Stimulated activated CD4-positive, alpha-beta T cell treated with anti-CD3 and anti-CD28 coated beads, TNF-alpha, amount 100 ng/mL, for 1 hour (primary cell): ENCODE measurements at regions not wholly inside any gene's neighbourhood (a gene's known extent, or its start where the extent isn't known, plus 50 kb on each side); places are given as distances from the start of the nearest gene placed in this dataset.
A peak's percentile ranks its signal among the peaks of the same experiment; 100 is the strongest.

Source experiments
- DNase-seq, 3 donors: peaks; one replicate each; pipeline ENCODE4 v3.0.0-alpha.2; 2020; ENCODE audit warnings: low read depth in 3 of 3, low spot score in 1 of 3

DNA sequence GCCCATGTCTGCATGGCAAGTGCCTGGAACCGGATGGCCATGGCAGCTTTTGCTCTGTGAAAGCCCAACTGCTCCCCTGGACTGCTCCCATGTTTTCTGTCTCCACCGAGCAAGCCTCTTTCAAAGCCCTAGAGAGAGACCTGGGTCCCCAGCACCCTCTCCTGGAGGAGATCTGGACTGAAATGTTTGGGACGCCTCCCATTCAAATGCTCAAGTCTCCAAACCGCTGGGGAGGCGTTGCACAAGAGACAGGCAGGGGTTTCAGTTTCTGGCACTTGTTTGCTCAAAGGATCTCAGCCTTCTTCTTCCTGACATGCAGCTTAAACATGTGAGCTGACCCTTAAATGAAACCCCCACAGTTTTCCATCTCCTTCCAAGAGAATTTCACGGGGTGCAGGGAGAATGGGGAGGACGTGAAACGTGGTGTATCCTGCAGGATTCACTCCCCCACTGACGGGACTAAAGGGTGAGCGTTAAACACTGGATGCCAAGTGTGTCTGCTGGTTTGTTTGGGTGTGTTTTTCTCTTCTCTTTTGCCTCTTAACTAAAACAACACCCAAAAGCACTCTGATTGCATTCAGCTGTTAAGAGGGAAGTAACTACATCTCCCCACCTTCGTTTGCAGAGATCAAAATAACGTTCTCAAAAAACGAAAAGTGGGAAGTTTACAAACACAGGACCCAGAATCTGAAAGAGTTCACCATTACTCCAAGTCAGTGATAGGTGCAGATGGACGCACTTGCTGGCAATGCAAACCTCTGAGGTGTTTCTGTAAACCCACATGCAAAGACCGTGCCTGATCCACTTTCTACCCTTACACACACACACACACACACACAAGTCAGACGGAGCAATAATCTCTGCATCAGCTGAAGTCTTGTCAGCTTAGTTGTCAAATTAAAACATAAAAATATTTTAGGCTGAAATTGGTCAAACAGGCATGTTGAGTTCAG lies 256.9 kb downstream of the C16orf95 start:
- no peak for DNase-seq

DNA sequence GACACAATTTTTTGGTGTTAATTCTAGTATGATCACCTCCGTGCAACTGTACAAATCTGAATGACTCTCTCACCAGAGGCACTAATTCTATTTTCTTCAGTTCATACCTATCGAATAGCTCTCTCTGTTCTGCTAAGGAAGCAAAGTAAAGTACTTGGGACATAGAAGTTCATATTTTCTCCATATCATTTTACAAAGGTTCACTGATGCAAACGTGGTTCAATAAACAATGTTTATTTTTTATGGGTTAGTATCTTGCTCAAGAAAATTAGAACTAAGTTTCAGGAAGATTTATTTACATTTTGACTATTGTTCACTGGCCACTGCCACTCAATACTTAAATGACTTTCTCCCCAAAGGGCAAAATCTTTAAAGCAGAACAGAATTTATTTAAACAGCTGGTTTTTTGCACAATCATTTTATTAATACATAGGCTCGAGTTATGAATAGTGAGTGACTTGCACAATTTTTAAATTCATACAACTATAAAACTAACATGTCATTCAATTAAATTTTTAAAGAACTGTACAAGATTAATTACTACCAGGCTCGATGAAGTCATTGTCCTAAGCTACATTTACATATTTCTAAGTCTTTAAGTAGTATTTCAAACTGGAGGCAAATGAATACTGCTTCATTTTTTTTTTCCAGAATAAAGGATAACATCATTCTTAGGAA lies 255.8 kb downstream of the C16orf95 start:
- DNase-seq = no peak

DNA sequence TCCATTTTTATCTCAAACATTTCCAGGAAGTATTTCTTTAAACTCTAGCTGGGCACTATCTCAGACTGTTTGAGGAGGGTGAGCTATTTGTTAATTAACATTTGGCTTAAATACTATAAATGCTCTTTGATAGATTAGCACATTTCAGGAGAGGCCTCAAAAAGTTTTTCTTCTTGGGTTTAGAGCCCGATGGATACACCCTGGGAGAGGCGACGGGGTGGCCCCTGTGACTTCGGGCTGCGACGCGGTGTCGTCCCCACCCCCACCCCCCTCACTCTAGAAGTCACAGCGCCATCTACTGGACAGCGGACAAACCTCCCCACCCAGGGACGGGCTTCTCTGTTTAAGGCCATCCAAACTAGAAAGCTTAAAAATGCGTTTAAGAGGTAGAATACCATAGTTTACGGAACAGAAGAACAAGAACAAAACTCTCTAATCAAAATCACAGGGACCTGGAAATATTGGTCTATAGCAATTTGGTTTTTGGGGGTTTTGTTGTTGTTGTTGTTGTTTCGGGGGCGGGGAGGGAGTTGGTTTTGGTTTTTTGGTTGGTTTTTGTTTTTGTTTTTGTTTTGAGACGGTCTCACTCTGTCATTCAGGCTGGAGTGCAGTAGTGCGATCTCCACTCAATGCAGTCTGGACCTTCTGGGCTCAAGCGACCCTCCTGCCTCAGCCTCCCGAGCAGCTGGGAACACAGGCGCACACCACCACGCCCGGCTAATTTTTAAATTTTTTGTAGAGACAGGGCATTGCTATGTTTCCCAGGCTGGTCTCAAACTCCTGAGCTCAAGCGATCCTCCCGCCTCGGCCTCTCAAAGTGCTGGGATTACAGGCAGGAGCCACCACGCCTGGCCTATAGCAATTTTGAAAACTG lies 254.4 kb downstream of the C16orf95 start:
- DNase-seq = peak in 1 of 3 donors; percentile 24

DNA sequence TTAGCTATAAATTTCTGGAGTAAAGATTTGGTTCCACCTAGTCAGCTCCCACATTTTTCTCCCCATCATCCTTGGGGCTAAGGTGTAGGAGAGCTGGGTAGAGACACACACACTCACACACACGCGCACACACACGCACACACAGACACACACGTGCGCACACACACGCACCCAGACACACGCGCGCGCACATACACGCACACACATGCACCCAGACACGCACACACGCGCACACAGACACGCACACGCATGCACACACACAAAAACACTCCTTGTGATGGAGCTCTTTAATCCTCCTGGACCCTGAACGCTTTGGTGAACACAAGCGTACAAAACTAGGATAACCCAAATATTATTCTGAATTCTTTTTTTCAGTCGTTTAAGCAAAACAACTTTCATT lies 253.6 kb downstream of the C16orf95 start:
- DNase-seq = no peak

DNA sequence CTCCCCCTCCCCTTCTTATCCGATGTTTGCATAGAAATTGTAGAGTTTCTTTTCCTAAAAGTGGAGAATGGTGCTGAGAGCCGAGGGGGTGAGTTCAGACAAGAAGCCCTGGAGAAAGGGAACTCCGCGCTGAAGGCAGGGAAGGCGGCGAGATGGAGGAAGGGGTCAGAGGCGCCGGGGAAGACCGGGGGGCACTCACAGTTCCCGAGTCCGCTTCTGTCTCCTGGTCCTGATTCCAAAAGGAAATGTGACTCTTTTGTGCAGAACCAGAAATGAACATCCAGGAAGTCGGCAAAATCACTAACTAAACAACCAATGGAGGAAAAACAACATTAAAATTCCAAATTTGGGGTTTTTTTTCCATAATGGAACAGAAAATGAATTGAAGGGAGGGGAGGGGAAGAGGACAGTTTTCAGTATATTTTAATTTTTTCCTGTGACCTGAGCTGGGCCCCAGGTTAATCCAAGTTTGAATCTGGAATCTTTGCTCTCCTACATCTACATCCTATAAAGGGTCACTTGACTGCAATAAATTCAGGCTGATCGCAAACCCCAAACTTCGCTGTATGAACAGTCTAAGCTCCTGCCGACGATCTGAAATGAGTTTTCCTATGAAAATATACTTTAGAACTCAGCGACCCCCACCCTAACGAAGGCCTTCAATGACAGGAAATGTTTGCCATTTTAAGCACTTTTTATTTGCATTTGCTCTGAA lies 252.3 kb downstream of the C16orf95 start:
- DNase-seq = no peak

DNA sequence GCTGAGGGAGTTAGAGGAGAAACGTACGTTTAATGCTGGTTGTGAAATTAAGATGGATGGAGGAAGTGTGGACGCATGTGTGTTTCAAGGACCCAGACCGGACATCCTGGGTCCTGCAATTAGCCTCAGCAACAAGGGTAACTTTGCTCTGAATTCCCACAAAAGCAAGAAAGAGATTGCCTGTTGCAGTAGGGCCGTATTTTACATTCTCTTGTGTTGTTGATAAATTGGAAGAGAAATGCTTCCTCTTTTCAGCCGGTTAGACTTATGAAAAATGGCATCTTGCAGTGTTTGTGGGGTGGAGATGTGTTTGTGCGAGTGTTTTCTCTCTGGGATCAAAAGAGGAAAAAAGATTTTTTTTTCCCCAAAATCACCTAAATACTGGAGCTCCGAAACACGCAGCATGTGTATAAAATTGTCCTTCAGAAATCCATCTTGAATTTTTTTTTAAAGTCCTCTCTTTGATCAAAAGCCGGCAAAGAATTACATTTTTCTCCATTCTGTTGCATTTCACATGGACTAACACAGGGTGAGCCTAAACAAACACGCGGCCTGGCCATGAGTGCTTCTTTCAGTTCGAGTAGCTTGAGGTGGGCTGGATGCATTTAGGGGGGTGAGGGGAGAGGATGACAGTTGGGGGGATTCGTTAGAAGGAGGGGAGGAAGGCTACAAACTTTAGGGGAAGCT lies 251.6 kb downstream of the C16orf95 start:
- no peak for DNase-seq

DNA sequence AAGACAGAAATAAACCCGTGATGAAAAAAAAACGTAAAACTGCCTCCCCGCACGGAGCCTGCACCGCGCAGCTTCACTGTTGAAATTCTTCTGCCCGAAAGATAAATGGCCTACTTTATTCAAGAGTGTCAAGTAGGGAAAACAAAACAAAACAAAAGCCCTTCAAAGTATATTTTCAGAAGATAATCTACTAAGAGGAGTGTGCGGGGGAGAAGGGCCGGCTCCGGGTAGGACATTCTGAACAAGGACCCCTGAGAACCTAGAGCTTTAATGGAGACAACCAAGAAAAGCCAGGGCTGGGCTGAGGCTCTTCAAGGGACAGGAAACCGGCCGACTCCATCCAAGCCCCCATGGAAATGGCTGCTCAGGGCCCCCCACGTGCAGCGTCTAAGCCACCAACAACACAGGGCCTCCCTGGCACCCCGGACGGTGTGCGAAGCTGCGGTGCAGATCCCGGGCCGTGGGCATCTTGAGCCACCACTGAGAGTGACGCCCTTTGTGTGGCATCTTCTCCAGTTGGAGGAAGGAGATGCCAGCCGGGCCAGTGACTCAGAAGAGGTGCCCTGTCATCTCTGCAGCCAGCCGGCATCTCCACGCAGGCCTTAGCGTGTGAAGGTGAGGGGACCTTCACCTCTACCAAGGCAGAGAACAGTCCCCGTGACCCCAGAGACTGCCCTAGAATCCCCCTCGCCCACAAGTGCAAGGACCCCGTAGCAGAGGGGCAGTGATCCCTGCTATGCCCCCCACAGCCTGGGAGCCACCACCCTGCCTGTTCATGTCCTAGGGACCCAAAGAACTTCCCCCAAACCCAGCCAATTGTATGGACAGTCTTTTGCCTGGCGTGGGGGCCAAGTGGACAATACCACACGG lies 250.8 kb downstream of the C16orf95 start:
- no peak for DNase-seq

DNA sequence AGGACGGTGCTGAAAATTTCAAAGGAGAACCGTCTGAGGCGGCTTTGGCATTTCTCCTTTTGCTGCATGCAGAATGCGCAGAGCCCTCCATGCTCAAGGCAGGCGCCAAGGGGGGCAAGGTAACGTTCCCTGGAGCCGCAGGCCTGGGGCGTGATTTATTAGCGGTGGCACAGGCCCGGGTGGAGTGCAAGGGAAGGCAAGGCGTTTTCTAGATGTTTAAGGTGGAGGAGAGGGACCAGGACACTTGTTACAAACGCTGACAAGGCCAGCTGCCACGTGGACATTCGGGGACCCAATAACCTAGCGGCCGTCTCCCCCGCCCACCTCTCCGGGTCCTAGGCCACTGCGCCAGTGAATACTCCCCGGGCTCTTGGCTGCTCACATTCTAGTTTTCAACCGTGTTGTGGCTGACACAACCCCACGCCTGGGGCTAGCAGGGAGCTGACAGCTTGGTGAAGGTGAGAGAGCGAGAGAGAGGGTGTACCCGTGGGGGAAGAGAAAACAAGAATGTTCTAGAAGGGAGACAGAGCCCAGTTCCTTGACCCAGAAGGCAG lies 250.1 kb downstream of the C16orf95 start:
- DNase-seq = no peak

DNA sequence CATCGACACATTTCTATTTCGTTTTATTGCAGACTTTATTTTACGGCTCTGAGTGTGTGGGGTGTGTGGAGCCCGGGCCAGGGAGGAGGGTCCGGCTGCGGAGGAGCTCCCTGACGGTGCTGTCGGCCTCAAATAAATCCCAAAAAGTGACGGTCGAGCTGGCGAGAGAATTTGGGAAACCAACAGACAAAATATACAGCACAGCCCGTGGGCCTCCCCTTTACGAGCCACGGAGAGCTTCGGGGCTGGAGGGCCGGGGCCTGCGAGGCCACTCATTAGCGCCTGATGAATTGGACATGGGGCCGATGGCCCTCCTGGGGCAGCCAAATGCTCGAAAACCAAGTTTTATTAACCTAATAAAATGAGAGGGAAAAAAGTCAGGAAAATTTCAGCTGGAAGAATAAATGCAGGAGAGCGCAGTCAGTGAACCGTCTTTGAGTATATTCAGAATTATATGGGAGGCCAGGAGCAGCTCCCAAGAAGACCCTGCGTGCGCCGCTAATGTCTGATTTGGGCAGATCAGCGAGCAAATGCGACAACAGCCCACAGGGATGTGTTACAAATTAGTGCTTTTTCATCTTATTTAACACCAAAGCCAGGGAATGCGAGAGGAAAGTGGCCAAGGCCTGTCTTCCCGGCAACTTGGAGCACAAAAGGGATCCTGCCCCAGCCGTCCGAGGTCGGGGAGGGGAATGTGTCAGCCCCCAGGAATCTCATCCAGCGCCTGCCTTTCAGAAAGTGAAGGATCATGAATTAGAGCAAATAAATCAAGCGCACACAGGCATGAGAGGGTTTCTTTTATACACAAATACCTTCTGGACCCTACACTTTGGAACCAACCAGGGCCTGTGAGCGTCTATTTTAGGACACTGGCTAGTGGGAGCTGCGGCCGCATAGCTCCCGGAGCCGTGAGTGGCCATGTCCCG lies 249.1 kb downstream of the C16orf95 start:
- no peak for DNase-seq

DNA sequence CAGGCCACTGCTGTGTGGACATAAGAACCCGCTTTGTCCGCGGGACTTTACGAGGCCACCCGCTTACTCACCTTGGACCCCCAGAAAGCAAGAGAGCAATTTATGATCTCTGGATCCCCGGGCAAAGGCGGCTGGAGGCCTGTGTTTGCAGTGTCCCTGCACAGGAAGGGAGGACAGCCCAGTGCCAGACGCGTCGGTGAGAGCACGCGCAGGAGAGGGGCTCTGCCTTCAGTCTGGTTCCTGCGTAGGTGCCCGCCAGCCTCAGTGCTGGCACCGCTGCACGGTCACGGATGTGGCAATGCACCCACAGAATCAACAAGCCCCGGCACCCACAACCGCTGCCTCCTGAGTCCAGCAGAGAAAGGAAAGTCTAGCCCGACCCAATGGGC lies 248.4 kb downstream of the C16orf95 start:
- DNase-seq = no peak

DNA sequence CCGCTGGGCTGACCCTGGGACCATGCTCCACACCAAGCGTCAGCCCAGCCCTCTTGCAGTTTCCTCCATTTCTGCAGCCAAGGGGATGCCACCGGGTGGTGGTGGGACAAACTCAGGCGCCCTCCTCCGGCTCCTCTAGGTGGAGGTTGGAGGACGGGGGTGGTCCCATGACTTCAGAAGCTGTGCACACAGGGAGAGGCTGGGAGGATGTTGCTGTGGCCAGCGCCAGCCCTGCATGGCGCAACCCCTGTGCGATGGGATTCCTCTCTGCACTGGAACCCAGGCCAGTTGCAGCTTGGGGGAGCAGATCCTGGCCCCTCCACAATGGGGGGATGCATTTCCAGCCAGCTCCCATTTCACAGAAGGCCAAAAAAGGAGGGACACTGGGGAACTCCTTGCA lies 246.5 kb downstream of the C16orf95 start:
- DNase-seq = no peak

DNA sequence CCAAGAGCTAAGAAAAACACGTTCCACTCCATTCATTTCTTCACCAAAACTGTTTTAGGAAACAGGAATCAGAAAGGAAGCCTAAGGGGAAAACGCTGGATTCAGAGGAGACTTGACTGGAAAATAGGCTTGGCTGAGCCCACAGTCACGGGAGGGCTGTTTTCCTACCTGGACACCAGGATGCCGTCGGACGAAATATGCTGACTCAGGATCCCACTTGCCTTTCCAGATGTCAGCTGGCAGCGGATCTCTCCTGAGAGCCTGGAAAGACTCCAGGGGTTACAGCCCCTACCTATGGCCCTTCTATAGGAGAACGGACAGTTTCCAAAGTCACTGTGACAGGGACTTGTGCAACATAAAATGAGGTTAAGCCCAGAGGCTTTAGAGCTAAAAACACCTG lies 245.1 kb downstream of the C16orf95 start:
- DNase-seq = no peak

DNA sequence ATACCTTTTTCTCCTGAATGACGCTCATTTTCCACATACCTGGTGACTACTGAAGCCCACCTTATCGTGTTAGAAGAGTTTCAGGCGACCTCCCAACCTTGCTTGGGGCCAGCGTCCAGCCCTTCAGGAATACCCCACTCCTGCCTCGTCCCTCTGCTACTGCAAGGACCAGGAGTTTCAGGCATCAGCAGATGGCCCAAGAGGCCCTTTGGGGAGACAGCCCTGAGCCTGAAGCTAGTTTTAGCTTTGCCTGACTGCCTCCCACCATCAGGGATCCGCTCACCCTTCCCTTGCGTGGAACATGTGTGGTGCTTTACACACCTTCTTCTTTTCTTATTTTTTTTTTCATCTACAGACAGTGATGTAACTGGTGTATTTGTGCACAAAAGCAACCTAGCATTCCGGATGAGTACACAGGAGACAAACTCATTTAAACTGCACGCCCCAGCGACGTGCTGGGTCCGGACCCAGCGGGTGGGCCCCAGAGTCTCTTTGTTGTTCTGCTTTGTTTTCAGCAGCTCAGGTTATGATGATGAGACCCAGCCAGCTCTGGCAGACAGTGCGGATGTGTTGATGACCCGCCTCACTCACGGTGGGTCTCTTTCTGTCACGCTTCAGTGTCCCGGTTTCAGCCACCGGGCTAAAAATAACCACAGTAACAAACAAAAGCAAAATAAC lies 242.4 kb downstream of the C16orf95 start:
- no peak for DNase-seq

DNA sequence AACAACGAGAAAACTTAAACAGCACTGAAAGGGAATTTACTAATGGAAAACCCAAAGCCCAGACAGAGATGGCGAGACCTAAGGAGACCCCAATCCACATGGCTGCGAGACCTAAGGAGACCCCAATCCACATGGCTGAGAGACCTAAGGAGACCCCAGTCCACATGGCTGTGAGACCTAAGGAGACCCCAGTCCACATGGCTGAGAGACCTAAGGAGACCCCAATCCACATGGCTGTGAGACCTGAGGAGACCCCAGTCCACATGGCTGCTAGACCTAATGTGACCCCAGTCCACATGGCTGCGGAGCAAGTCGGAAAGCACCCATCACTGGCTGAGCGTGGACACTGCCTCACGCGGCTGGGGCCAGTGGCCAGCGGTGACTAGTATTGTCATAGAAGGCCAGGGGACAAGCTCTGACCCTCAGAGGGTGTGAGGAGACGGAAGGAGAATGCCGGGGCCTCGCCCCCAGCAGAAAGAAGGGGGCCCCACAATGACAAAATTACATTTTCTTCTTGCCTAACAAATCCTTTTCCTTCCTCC lies 241.8 kb downstream of the C16orf95 start:
- DNase-seq = no peak

DNA sequence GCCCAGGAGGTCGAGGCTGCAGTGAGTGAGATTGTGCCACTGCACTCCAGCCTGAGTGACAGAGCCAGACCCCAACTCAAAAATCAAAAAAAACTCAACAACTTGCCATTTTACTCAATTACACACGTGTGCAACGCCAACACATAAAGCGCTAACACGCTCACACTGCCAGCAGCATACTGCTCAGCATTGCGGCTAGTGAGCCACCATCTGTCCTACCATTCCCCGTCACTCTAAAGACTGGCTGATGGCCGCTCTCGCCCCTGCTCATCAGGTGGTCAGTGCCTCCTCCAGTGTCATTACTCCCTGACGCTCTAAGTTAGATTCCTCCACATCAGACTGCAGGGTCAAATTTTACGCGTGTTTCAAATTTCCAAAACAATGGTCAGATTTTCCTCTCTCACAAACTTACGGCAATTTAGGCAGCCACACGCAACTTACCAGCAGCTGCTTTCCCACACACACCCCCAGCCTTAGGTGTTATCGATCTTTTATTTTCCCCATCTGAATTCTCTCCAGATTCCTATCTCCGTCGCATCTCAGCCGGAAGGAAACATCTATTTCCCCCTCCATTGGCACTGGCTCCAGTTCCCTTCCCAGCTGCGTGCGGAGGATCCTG lies 240.8 kb downstream of the C16orf95 start:
- no peak for DNase-seq

DNA sequence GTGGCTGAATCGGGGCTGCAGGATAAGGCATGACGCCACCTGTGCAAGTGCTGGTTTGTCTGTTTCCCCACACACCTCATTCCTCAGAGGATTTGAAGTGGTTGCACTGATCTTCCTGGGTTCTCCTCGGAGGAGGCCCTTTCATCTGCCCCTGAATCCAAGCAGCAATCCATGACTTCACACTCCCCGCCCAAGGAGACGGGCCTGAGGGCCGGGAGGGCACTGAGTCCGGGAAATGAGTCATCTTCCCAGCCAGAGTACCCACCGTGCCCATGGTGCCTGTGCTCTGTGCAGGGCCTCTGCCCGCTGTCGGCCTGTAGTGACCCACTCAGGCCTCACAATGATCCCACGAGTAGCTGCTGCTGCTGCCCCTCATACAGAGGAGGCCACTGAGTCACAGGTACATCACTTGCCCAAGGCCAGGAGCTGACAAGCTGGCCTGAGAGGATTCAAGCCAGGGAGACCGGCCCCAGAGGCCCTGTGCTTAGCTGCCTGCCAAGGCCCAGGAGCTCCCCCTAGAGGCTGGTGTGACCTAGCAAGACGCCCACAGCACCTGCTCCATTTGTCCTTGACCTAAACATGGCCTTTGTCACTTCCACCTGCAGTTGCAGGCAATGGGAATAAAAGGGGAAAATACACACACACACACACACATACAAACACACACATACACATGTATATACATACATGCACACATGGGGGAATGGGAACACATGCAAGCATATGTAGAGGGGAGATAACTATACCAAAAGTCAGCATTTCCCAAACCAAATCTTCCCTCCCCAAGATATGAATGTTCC lies 240.0 kb downstream of the C16orf95 start:
- no peak for DNase-seq
